ENCODE measurements at regions not wholly inside any gene's neighbourhood (a gene's known extent, or its start where the extent isn't known, plus 50 kb on each side); places are given as distances from the start of the nearest gene placed in this dataset.

DNA sequence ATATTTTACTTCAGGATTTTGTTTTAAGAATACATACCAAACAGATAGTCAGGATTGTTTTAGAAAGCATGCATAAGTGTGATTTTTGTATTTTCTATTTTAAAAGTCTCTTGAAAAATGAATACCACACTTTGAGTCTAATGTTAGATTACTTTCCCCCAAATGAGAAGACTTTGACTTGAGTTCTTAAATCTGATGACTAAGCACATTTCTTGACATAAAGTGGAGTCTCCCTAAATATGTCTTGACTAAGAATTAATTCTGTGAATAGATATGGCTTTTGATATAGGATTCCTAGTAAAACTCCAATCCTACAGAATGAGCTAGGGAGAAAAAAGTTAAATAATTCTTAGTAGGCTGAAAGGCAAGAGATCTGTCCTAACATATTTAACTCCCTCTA, 624.2 kb upstream of the SPRY2 start:
- H3K27ac ChIP-seq (replicated peaks) = no peak overlapping the region
- H3K4me3 ChIP-seq (replicated peaks; ENCODE audit: insufficient read depth, low read length) = no peak overlapping the region
- no peaks in the 10 kb centered on the region for H3K27me3 ChIP-seq (ENCODE audit: insufficient read depth, poor library complexity, severe bottlenecking)
- TF ChIP-seq, protein P1, sequence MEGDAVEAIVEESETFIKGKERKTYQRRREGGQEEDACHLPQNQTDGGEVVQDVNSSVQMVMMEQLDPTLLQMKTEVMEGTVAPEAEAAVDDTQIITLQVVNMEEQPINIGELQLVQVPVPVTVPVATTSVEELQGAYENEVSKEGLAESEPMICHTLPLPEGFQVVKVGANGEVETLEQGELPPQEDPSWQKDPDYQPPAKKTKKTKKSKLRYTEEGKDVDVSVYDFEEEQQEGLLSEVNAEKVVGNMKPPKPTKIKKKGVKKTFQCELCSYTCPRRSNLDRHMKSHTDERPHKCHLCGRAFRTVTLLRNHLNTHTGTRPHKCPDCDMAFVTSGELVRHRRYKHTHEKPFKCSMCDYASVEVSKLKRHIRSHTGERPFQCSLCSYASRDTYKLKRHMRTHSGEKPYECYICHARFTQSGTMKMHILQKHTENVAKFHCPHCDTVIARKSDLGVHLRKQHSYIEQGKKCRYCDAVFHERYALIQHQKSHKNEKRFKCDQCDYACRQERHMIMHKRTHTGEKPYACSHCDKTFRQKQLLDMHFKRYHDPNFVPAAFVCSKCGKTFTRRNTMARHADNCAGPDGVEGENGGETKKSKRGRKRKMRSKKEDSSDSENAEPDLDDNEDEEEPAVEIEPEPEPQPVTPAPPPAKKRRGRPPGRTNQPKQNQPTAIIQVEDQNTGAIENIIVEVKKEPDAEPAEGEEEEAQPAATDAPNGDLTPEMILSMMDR (IDR thresholded peaks at IDR 0.05; ENCODE audit: insufficient read depth, low read length) = no peak
- TF ChIP-seq SPI1 (IDR thresholded peaks at IDR 0.05; ENCODE audit: borderline replicate concordance, low read depth) (no peak), GABPA (IDR thresholded peaks at IDR 0.05; ENCODE audit: low read depth) (no peak), POLR2AphosphoS5 (IDR thresholded peaks at IDR 0.05; ENCODE audit: low read depth) (no peak)
- TF ChIP-seq, protein P2, sequence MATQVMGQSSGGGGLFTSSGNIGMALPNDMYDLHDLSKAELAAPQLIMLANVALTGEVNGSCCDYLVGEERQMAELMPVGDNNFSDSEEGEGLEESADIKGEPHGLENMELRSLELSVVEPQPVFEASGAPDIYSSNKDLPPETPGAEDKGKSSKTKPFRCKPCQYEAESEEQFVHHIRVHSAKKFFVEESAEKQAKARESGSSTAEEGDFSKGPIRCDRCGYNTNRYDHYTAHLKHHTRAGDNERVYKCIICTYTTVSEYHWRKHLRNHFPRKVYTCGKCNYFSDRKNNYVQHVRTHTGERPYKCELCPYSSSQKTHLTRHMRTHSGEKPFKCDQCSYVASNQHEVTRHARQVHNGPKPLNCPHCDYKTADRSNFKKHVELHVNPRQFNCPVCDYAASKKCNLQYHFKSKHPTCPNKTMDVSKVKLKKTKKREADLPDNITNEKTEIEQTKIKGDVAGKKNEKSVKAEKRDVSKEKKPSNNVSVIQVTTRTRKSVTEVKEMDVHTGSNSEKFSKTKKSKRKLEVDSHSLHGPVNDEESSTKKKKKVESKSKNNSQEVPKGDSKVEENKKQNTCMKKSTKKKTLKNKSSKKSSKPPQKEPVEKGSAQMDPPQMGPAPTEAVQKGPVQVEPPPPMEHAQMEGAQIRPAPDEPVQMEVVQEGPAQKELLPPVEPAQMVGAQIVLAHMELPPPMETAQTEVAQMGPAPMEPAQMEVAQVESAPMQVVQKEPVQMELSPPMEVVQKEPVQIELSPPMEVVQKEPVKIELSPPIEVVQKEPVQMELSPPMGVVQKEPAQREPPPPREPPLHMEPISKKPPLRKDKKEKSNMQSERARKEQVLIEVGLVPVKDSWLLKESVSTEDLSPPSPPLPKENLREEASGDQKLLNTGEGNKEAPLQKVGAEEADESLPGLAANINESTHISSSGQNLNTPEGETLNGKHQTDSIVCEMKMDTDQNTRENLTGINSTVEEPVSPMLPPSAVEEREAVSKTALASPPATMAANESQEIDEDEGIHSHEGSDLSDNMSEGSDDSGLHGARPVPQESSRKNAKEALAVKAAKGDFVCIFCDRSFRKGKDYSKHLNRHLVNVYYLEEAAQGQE (IDR thresholded peaks at IDR 0.05; ENCODE audit: insufficient replicate concordance, low read depth) = no peak
- DNase-seq (ENCODE audit: low read depth in 1 of 2, low spot score in 1 of 2) = no peak

DNA sequence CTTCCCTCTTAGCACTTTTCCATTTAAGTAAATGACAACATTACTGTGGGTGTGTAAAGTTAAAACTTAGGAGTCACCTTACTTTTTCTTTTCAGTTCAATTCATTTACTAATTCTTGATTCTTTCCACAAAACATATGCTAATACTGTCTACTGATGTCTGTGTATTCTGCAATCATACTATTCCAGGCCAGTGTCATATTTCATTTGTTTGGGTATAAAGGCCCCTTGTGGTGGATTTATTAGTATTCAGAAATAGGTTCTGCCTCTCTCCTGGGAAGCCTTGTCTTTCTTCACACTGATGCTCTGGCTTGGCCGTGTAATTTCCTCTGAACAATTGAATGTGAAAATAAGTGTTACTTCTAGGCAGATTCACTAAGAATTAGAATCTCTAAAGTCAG, 621.9 kb upstream of the SPRY2 start:
- no peaks in the 10 kb centered on the region for H3K27me3 ChIP-seq (ENCODE audit: insufficient read depth, poor library complexity, severe bottlenecking)
- no peak overlapping the region for H3K4me3 ChIP-seq (replicated peaks; ENCODE audit: insufficient read depth, low read length)
- TF ChIP-seq GABPA (IDR thresholded peaks at IDR 0.05; ENCODE audit: low read depth) = no peak
- no peak overlapping the region for H3K27ac ChIP-seq (replicated peaks)
- DNase-seq (ENCODE audit: low read depth in 1 of 2, low spot score in 1 of 2) = no peak

DNA sequence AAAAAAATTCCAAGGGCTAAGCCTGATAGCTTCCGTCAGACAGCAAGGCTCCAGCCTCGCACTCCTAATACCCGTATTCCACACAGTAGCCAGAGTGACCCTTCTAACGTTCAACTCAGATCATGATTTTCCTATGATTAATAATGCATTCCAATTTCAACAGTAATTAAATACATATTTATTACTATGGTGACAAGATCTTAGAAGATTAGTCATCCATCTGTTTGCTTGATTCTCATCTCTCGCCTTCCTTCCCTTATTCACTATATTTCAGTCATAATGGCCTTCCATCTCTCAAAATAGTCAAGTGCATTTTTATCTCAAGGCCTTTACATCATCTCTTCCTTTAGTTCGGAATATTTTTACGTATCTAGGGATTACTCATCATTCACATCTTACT, 621.2 kb upstream of the SPRY2 start:
- TF ChIP-seq, protein P2 (IDR thresholded peaks at IDR 0.05; ENCODE audit: insufficient replicate concordance, low read depth) = no peak
- TF ChIP-seq, protein P1 (IDR thresholded peaks at IDR 0.05; ENCODE audit: insufficient read depth, low read length) = no peak
- TF ChIP-seq POLR2AphosphoS5 (IDR thresholded peaks at IDR 0.05; ENCODE audit: low read depth) (no peak), GABPA (IDR thresholded peaks at IDR 0.05; ENCODE audit: low read depth) (no peak), SPI1 (IDR thresholded peaks at IDR 0.05; ENCODE audit: borderline replicate concordance, low read depth) (no peak)
- H3K4me3 ChIP-seq (replicated peaks; ENCODE audit: insufficient read depth, low read length) = no peak overlapping the region
- no peak for DNase-seq (ENCODE audit: low read depth in 1 of 2, low spot score in 1 of 2)
- H3K27ac ChIP-seq (replicated peaks) = no peak overlapping the region
- no peaks in the 10 kb centered on the region for H3K27me3 ChIP-seq (ENCODE audit: insufficient read depth, poor library complexity, severe bottlenecking)

DNA sequence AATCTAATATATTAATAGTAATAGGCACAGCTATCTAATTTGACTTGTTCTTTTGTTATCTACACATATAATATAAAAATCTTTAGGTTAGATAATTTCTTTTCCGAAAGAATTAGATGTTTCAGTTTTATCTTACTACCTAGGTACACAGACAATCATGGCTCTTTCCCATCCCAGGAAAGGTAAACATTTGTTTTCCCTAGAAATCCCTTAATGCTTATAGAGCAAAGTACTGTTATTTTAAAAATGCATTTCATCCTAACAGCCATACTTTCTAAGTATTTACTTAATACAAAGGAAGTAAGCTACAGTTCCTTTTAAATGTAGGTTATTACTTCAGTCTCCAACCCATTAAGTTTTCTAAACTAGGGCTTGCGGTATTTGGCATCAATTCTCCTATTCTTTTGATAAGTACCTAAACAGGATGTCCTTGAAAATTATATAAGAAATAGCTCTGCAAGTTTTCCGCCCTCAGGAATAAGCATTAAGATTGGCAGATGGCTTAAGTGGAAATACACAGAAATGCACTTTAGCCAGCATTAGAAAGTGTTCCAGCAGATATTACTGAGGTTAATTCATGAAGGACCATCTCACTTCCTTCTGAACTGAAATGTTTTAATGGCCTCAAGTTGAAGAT, 616.2 kb upstream of the SPRY2 start:
- DNase-seq (ENCODE audit: low read depth in 1 of 2, low spot score in 1 of 2) = no peak
- TF ChIP-seq SPI1 (IDR thresholded peaks at IDR 0.05; ENCODE audit: borderline replicate concordance, low read depth) (no peak), POLR2AphosphoS5 (IDR thresholded peaks at IDR 0.05; ENCODE audit: low read depth) (no peak), GABPA (IDR thresholded peaks at IDR 0.05; ENCODE audit: low read depth) (no peak)
- TF ChIP-seq, protein P2 (IDR thresholded peaks at IDR 0.05; ENCODE audit: insufficient replicate concordance, low read depth) = no peak
- TF ChIP-seq, protein P1 (IDR thresholded peaks at IDR 0.05; ENCODE audit: insufficient read depth, low read length) = no peak
- Histone ChIP-seq H3K27me3 (ENCODE audit: insufficient read depth, poor library complexity, severe bottlenecking) (no peaks in the 10 kb centered on the region), H3K4me3 (replicated peaks; ENCODE audit: insufficient read depth, low read length) (no peak overlapping the region), H3K27ac (replicated peaks) (no peak overlapping the region)

Measured in HL-60 (cell line).